Limb (tissue), 2 donors: ENCODE measurements at regions not wholly inside any gene's neighbourhood (a gene's known extent, or its start where the extent isn't known, plus 50 kb on each side); places are given as distances from the start of the nearest gene placed in this dataset.

Source experiments
- DNase-seq, 2 donors: peaks; one replicate each; pipeline ENCODE4 v3.0.0-alpha.2; 2016; ENCODE audit errors: extremely low spot score in 2 of 2

DNA sequence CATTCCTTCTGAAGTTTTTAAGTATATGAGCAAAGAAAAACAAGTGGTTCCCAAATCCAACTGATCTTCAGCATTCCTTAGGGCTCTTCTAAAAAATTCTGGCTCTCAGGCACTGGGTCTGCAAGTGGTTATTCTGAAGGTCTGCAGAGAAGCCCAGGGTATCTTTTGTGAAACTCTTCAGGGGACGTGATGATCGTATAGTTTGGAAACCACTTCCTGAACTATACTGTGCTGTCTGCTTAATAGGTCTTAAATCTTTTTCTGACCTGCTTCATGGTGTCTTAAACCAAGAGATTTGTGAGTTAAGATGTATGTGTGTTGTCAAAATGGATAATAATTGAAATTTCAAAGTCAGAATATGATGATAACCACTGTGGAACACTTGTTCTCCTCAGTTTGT lies 115.5 kb downstream of the LHX9 start:
- no peak for DNase-seq

DNA sequence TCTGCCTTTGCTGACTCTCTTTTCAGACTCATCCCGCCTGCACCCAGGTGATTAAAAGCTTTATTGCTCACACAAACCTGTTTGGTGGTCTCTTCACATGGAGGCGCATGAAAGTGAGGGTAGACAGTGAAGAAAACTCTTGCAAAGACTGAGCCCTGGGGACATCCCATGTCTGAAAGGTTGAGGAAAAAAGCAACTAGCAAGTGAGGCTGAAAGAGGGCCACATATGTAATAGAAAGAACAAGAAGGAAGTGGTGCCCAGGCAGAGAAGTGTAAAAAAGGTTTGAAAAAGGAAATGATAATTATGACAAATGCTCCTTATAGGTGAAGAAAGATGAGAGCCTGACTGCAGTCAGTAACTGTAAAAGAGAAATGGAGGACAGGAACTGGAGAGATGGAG lies 115.9 kb upstream of the NEK7 start:
- no peak for DNase-seq

DNA sequence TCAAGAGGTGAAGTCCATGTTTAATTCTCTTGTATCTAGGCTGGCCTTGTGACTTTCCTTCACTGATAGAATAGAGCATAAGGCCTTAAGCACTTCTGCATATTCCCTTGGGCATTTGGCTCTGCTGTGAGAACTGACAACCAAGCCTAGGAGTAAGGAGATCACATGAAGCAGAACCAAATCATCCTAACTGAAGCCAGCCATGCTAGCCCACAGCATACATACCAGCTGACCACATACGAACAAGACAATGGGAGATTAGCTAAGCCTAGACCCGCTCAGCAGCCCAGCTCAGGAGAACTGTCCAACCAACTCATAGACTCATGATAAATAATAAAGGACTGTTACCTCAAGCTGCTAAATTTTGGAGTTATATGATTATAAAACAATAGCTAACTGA lies 114.6 kb upstream of the NEK7 start:
- no peak for DNase-seq

- DNase-seq = no peak
These were observed 108.9 kb upstream of the NEK7 start for GRCh38 chr1:198047913-198048312.

- DNase-seq = no peak
These were observed 102.3 kb upstream of the NEK7 start for GRCh38 chr1:198054510-198054909.

- DNase-seq = no peak
These were observed 100.5 kb upstream of the NEK7 start for GRCh38 chr1:198056255-198056654.

DNA sequence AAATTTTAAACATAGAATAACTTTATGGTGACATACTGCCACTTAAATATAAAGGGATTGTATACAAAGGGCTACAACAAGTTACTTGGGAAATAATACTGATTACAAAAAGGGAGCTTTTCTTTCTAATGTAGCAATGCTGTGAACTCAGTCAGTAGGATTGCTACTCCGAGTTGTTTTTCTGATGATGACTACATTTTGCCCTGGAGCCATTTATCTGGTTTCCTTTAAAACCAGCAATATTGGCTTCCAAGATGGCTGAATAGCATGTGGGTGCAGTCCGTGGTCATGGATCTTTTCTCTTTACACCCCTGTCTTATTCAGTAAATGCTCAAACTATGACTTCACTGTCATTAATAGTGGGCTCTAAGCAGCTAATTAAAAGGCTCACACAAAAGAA lies 92.6 kb upstream of the NEK7 start:
- DNase-seq = no peak

GRCh38 chr1:198068285-198068684 lies 88.5 kb upstream of the NEK7 start:
- no peak for DNase-seq

DNA sequence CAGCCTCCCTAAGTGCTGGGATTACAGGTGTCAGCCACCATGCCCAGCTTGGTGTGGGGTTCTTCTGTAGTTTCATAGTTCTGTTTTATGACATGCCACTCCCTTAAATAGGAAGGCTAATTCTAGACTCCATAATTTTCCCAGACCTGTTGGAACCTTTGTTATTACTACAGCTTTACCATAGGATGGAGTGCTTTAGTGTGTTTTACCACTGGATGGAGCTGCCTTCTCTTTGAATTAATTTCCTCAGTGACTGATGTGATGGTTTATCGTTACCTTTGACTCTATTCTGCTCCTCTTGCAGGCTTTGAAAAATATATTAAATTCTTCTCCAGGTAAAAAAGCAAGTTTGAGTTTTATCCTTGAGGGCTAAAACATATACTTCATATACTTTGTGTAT lies 84.6 kb upstream of the NEK7 start:
- no peak for DNase-seq

DNA sequence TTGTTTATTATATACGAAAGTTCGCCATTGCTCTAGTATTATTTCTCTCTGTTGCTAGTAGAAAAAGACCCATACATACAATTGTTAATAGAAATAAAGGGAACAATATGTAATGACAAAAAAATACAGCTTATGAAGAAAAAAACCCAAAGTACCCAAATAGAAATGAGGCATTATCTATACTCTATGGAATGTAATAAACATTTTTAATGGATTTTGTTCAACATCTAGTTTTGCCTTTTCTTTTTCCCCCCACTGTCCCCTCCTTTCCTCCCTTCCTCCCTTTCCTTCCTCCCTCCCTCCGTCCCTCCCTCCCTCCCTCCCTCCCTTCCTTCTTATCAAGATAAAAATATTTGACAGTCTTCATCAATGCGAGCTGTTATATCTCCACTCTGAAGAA lies 81.5 kb upstream of the NEK7 start:
- DNase-seq = no peak

DNA sequence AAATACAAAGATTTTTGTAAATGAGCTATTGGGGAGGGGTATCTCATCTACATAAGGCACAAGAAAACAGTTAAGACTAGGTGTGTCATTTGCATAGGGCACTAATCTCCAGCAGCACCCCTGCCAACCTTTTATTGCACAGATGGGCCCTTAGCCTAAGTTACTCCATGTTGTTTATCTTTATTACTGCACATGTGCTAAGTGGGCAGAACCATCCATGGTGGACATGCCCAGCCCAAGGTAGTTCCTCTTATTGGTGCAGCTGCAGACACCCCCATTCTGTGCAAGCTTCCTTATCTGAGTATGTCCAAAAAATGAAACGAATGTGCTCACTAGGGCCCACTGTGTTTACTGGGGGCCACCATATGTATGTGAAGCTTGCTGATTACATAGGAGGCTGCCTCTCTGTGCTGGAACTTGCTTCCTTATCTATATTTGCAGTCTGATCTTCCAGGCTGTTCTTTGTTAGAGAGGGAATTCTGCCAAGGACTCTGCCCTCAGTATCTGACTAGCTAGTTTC lies 77.3 kb upstream of the NEK7 start:
- no peak for DNase-seq

DNA sequence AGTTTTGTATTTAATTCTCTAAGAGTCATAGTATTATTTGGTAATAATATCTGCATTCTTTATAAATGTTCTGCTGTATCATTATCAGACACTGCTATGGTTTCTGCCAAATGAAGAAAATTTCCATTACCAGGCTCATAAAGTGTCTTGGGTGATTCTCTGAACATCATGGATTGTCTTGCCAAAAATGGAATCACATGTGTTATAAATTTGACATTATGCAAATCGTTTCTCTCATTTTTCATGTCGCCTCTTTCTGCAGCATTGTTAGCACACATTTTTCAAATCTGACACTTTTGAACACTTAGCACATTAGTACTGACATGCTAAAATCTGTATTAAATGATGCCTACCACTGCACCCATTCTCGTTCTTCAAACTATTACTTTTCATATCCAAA lies 74.2 kb upstream of the NEK7 start:
- DNase-seq = no peak

- DNase-seq = no peak
These were observed 73.2 kb upstream of the NEK7 start for GRCh38 chr1:198083549-198083948.

- no peak for DNase-seq
These were observed 72.4 kb upstream of the NEK7 start for GRCh38 chr1:198084241-198084908.

GRCh38 chr1:198086051-198086745 lies 70.6 kb upstream of the NEK7 start:
- DNase-seq = no peak

- DNase-seq = no peak
These were observed 69.0 kb upstream of the NEK7 start for GRCh38 chr1:198087831-198088230.

DNA sequence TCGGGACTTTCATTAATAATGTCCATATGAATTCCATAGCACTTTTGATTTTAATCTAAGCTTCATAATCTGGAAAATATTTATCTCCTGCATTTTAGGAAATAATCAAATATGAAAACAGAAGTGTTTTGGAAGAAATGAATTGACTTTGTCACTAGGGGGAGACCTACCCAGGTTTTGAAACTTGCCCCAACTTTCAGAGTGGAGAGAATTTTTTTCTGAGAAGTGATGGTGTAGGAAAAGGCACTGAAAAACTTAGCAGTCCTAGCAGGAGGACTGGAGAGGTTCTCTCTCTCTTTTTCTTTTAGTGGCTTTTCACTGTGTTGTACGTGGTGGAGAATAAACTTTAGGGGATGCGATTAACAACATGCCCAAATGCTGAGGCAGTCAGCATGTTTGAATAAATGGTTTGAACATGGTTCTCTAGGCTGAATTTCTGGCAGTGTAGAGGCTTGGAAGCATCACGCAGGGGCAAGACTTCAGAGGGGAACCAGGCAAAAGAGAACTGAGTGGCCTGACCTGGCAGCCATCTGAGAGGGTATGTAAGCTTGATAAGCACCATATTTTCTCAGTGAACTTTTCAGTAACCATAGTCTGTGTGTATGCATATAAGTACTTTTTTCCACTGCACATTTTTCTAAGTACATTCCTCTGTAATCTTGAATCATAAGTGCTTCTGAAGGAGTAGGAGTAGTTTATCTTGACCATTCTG lies 68.3 kb upstream of the NEK7 start:
- peak in 1 of 2 donors; percentile 11 for DNase-seq

DNA sequence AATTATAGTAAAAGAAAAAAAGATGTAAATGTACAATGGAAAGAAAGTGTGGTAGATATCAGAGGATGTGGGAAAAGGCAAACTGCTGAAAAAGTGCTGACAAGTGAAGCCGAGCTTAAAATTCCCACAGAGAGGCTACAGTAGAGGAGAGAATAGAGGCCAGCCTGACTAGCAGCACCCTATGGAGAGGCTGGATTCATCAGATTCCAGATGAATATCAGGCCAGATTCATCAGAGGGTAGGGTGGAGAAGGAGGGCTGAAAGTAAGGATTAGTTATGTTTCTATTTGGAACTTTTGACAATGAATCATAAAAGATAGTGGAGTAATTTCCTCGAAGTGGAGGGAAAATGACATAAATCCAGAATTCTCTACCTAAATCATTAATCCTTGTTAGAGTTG lies 60.4 kb upstream of the NEK7 start:
- no peak for DNase-seq

- DNase-seq = no peak
These were observed 57.0 kb upstream of the NEK7 start for GRCh38 chr1:198099755-198100154.

GRCh38 chr1:198101716-198102453 lies 54.9 kb upstream of the NEK7 start:
- no peak for DNase-seq

GRCh38 chr1:198102454-198102827 lies 54.4 kb upstream of the NEK7 start:
- no peak for DNase-seq

DNA sequence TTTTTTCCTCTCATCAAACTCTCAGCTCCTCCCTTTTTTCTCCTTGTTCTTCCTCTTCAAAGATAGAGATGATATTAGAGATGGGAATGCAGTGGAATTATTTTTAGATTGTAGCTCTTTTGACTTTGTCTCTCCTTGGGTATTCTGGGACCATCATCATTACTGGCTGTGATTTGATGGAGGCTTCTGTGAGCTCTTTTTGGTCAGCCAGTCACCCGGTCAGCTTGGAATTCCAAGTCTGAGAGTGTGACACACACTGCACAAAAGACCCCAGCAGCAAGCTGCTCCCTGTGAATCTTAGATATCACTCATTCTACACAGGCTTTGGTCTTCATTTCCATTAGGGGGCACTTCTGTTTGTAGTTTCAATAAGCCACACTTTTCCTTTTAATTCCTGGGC lies 51.6 kb upstream of the NEK7 start:
- DNase-seq = no peak
